Activated CD4-positive, alpha-beta T cell treated with anti-CD3 and anti-CD28 coated beads, Interleukin-2, amount 50 U/mL, for 1 hour (primary cell): ENCODE measurements at regions not wholly inside any gene's neighbourhood (a gene's known extent, or its start where the extent isn't known, plus 50 kb on each side); places are given as distances from the start of the nearest gene placed in this dataset.

Experiments used
- DNase-seq: peaks from one replicate; pipeline ENCODE4 v3.0.0-alpha.2; 2020

DNA sequence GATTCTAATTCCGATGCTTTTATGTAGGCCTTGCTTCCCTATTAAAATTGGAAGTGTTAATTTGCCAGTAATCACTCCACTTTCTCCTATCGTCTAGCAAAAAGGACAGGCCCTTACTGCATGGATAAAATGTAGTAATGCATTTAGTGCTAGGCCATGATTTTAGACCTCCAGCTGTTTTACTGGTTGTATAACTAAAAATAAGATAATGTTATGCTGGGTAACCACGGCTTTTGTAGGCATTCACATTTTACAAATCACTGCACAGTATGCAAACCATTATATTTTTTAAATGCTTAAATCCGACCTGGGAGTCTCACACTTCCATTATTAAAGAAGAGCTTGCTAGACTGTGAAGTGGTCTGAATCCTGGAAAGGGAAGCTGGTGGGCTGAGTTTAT is 179.5 kb downstream of the TFAP2A start:
- no peak for DNase-seq

DNA sequence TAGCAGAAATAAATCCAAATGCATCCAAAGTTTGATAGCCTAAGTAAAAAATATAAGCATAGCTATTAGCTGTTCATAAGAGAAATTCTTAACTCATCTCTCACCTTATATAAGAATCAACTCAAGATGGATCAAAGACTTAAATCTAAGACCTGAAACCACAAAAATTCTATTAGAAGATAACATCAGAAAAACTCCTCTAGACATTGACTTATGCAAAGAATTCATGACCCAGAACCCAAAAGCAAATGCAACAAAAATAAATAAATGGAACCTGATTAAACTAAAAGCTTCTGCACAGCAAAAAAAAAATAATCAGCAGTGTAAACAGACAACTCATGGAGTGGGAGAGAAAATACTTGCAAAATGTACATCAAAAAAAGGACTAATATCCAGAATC is 184.3 kb downstream of the TFAP2A start:
- no peak for DNase-seq

DNA sequence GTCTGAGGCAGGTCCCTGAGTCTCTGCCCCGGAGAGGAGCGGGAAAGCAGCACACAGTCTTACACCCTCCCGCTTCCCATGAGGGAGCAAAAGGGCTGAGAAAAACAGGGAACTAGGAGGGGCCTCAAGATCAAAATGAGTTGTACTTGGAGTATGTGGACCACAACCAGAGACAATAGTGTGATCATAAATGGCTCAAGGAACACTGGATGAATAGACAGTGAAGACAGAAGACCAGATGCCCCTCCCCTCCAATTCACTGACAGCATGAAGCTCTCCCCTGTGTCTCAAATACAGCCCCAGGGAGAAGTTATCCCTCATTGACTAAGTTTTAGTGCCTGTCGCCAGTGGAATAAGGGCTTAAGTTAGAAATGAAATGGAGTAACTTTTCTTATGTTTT is 191.0 kb downstream of the TFAP2A start:
- no peak for DNase-seq

DNA sequence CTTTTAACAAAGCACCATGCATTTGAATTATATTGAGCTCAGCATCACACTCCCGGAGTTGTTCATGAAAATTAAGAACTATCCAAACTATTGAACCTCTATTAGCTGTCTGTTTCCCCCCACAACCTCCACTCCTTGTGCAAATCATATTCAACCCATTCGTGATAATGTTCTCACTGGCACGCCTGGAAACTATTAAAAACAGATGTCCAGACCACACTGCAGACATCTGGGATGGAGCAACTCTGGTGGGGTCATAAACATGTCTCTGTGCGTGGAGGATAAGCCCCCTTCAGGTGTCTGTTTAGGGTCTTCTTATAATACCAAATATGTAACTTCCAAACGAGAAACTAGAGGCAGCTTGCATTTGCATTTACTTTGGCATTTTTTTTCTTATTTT is 193.7 kb downstream of the TFAP2A start:
- DNase-seq, result no peak

DNA sequence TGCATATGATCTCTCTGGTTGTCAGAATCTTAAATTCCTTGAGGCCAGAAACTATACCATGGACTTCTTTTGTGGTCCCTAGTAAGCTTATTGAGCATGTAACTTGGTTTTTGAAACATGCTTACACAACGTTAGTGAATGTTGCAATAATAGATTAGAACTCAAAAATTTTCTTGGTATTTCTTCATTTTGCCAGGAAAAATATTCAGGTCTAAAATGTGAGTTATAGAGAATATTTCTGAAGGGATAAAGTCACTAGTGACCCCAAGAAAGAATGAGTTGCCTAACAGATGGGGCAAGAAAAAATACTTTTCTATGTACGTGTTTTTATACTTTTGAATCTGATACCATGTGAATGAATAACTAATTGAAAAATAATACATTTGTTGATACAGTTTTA is 195.4 kb downstream of the TFAP2A start:
- no peak for DNase-seq

DNA sequence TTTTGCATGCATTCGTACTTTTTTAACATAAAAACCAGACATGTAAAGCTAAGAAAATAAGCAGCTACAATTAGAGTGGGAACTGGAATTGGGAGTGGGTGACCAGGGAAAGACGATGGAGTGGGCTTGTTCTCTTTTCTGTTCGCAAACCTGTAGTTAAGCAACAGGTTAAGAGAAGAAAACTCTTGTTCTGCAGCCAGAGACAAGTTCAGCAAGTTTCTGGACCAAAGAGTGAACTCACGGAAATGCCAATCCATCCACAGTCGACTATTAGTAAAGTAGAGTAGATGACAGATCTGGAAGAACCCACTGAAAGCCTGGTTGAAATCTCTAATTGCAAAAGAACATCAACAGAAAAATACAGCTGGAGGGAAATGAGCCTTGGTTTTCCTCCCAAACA is 197.8 kb downstream of the TFAP2A start:
- DNase-seq, result no peak

DNA sequence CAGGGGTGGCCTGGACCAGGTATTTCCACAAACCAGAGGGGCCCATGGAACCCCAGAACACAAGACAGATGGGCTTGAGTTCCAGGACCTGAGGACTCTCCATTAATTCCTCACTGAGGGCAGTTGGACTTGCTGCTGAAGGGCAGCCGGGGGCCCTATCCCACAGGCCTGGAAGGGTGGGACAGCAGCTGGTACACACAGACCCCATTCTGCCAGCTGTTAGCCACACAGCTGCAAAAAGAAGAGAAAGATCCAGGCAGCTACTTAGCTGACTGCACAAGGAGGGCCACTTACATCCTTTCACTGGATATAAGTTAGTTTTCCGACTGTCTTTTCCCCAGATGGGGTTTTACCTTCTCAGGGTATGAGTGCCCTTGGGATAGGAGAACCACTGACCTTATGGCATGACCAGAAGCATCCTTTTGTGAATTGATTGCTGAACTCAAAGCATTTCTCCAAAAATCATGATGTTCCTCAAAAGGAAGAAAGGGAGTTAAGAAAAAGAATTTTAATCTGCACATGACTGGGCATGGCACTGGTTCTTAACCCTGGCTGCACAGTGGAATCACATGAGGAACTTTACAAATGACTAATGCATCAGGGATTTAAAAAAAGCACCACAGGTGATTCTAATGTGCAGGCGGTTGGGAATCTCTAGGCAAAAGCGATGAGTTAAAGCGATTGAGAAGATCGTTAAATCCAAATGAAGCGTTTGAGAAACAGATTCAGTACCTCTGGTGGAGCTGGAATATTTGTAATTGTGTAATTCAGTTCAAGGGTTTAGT is 199.4 kb downstream of the TFAP2A start:
- DNase-seq, result no peak

DNA sequence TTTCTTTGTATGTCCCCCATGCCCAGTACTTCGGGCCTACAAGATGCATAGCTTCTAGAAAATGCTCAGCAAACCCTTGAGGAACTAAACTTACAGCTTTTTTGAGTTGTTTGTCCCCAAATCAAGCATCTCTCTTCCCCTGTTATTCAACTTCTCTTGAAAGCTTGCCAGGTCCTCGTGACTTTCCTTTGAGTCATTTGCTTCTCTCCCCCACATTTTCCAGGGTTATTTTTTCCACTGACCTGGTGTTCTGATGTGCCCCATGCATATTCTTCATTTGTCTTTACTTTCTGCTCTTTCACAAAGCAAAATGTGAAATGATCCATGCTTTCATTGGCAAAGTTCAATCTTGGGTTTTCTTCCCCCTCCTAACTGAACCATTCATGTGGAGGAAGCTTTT is 204.8 kb downstream of the TFAP2A start:
- DNase-seq, result no peak

DNA sequence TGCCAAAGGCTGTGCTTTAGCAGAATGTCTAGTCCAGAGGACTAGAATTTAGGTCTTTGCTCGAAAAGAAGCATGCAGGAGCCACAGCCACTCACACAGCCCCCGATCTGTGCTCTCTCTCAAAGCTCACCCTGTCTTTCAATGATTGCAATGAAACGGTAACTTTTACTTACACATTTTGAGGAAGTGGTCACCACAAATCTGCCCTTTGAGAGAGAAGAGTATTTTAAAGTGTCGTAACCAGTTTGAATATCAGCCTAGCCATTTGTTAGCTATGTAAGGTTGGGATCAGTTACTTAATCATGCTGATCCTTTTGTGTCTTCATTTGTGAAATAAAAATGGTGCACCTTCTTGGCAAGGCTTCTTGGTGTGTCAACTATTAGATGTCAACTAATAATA is 209.0 kb downstream of the TFAP2A start:
- DNase-seq, result no peak

DNA sequence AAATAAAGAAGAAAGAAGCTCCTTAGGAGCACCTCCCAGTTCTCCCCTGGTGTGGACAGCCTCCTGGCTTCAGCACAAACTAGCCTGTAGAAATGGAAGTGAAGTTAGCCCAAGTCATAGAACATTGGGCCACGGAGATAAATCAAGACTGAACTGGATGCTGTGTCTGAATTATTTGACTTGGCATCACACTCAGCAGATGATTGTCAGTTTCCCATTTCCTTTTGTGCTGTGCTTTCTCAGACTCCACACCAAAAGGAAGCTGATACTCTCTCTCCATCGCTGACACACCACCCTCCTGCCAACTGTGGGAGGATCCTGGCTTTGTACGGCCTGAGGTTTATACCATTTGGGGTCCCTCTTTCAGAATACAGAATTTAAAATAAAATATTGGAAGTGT is 209.8 kb downstream of the TFAP2A start:
- no peak for DNase-seq

DNA sequence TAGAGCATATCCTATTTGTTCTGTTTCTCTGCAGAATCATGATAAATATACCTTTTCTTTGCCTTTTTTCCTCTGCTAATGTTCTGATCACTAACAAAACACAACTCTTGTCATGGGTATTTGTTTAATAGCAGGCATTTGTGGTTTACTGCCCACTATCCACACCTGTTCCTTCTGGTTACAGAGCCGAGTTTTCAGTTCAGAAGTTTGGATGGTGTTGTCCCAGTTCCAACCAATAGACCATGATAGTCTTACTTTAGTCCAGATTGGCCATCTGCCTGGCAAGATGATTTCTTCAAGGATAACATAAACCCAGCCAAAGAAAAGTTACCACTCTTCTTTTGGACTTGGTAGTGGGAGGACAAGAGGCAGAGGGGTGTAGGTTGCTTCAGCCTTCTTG is 211.2 kb downstream of the TFAP2A start:
- DNase-seq, result no peak

DNA sequence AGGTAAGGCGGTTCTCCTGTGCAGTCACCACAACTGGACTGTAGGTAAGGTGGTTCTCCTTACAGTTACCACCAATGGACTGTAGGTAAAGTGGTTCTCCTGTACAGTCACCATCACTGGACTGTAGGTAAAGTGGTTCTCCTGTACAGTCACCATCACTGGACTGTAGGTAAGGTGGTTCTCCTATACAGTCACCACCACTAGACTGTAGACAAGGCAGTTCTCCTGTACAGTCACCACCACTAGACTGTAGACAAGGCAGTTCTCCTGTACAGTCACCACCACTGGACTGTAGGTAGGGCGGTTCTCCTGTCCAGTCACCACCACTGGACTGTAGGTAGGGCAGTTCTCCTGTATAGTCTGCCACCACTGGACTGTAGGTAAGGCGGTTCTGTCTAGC is 212.3 kb downstream of the TFAP2A start:
- DNase-seq, result no peak

DNA sequence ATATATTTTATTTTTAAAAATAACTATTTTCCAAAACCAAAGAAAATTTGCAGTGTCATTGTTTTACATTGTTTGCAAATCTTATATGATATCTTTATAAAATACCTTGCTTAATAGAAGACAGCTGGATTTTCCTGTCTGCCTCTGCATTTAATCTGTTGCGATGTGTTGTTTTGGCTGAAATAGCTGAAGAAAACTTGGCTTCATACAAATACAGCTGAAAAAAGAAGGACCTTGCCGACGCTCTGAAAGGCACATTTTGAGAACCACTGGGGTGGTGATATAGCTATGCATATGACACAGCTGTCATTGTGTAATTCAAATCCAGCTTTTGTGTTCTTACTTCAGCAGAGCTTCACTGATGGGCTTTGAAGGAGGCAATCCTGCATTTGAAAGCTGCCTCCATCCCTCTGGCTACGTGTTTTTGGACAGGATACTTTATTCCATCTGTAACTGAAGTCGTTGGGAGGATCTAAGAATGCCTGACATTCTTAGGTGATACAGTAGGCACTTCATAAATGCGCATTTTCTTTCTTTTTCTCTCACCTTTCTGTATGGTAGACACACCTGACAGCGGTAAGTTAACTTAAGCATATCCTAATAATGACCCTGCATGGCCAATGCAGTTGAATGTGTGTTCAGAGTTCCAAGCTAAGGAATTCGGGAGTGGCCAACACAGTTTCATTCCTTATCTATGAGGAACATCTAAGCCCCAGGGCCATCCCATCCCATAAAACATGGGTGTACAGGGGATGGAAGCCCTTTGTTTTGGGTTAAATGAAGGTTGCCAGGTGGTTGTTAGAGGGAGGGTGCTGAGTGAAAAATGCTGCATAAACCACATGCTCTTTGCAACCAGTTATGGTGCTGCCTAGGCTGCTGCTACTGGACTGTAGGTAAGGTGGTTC is 213.0 kb downstream of the TFAP2A start:
- DNase-seq, result no peak

DNA sequence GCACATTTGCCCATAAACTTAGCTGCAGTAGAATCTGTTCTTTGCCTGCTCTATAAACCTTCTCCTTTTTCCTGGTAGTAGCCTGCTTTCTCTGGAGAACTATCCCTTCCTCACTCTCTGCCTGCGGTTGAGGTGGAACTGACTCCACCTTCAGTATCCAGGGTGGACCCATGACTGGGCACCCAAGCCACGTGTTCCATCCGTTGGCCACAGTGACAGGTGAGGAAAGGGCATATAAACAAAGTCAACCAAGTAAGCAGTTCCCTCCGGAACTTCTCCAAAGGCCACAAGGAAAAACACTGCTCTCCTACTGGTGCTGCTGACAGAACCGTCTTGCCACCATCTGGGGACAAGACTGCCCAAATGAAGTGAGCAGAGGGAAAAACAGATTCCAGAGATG is 218.8 kb downstream of the TFAP2A start:
- no peak for DNase-seq

DNA sequence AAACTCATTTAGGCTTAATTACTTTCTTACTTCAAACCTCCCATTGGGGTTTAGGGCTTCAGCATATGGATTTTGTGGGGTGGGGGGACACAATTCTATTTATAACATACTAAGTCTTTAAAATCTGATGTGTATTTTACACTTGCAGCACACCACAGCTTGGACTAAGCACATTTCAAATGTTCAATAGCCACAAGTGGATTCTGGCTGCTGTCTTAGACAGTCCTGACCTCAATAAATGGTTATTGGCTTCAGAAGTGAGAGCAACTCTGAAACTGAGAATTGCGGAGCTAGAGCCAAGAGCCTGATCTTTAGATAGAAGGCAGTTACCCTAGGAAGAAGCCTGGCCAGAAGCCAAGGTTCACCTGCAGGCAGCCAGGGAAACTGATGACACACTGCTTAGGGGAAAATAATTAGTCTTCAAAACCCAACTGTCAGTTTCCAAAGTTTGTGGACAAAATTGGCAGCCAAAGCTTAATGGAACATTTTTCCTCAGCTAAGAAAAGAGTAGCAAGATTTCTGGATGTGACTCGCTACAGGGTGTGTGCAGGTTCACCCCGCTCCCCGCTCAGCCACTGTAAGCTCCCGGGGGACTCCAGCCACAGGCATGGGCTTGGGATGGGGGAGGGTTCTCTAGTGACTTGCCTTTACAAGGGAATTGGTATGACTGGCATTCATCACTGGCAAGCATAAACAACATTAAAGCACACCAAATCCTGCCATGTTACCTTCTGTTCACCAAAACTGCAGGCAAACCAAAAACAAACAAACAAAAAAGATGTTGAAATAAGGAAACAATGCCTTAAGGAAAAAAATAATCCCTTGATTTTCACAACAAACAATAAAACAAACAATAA is 219.8 kb downstream of the TFAP2A start:
- no peak for DNase-seq

DNA sequence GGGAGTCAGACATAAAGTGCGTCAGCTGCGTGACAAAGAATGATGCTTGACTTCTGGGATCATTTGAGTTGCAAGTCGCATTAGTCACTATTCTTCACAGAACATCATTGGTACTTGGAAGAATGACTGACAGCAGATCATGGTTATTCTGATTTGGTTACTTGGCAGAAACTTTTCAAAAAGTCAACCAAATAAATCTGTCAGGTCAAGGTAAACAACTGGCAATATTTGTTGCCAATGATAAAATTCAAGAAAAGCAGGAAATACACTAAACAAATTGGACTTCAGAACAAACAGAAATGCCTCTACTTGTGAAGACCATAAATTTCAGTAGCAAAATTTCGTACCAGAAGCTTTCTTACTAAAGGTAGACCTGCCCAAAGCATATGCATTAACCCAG is 221.6 kb downstream of the TFAP2A start:
- no peak for DNase-seq

DNA sequence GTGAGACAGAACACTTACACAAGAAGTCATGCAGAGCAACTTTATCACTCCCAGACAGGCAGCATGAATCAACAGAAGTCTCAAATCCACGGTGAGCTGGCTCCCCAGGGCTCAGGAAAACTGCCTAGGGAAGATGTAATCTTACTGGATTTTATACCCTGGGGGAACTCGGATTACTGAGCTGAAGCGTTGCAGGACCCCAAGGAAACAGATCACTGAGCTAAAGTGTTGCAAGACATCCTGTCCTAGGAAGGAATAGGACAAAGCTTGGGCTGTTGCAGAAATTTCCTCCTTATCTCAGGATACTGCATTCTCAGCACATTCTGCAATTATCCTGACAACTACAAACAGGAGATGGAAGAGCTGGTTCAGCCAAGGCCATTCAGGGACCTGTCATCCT is 224.8 kb downstream of the TFAP2A start:
- DNase-seq, result no peak

DNA sequence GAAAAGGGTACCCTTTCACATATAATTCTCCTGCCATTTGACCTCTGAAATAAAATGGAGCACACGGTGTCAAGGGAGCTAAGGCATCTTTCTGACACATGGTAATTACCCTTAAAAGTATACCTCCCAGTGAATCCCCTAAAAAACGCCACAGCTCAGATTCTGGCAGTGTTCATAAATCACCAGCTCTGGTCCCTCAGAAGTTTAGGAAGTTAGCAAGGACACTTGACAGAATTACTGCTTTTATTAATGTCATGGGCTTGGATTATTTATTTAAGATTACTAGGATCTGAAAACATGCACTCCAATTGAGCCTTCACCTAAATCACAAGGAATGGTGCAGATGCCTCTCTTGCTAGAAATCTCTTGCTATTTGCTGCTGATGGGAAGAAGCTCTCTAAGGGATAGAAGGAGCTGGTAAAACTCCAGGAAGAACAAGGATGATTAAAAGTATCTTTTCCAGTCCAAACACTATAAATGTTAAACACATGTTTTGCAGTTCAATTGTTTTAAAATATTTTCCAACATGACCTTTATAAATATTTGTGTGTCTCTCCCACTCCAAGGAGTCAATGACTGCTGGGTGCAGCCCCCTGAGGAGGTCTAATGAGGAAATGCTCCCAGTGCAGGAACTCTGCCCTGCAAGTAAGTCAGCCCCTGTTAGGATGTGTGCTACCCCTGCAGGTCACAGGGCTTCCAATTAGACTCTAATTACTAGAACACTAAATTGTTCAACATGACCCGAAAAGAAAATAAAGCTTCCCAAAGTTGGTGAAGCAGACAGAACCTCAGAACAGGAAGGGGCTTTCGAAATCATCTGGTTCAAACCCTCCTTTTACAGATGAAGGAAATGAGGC is 230.3 kb downstream of the TFAP2A start:
- no peak for DNase-seq

DNA sequence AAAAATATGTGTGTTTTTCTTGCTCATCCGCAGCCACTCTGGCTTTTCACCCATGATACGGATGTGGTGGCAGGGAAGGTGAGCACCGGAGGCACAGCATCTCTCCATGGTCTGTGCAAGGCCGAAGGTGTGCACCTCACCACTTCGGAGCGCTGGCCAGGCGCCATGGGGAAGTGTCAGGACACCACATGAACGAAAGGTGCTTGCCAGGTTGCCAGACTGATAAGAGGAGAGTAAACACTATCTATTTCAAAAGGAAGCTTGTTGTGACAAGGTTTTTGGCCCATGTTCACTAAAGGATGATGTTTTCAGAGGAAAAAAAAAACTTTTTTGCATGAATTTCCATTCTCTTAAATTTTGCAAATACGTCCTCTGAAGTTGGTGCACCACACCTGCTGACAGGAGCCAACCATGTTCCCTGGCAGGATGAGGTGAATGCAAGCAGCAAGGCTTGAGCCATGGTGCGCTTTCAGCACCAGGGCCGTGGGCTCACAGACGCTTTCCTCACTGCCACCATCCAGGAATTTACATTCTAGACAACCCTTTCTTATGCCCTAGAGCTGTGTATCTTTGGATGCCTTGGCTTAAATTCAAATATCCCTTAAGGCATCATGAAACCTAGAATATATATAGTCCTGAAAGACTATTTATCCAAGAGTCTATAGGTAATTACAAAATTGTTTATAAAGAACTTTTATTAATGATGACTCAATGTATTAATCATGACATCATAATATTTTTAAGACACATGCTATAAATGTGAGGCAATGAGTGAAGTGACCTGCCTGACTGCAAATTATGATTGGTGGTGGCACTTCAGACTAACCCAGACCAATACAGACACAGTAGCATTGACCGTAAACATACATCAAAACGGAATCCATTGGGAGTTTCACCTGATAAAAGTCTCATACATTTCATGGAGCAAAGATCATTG is 234.5 kb downstream of the TFAP2A start:
- DNase-seq, result no peak

DNA sequence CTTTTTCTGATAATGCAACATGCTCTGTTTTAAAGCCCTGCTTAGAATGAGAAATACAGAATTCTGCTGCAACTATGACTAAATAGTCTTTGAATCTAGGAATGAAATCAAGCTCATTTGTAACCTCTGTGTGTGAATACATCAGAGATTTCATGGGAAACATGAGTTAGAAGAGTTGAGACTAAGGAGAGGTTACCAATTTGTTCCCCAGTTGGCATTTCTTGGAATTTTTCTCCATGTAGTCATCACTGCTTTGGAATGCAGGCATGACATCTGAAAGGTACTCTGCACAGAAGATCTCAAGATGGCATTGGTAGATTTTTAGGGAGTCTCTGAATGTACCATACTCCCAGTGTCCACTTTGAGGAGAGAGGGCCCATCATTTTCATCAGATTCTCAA is 237.2 kb downstream of the TFAP2A start:
- DNase-seq, result no peak

DNA sequence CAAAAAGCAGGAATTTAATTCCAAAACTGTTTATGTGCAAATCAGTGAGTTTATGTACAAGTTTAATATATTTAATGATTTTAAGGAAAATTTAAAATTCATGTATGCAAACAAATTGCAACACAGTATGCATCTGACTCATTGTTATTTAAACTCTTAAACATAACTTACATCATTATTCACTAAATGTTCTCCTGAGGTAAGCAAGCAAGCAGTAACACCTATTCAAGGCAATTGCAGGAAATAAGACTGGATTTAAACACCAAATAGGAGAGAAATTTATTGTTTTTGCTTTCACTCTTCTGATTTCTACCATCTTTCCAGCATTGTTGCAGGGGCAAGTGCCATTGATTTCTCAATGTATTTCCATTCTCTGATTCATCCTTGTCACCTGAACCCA is 239.5 kb downstream of the TFAP2A start:
- no peak for DNase-seq
